HEK293T (cell line): ENCODE measurements at regions not wholly inside any gene's neighbourhood (a gene's known extent, or its start where the extent isn't known, plus 50 kb on each side); places are given as distances from the start of the nearest gene placed in this dataset.

Experiments
- CTCF ChIA-PET: fragments of 350-600 bp; formaldehyde crosslinking; extraction: SDS; loops from one replicate; lab custom pipeline; 2021; ENCODE audit warnings: antibody characterized with exemption, inconsistent platforms; lab: Yijun Ruan, JAX
- POLR2A ChIA-PET: fragments of 350-600 bp; formaldehyde crosslinking; extraction: SDS; loops from one replicate; lab custom pipeline; 2020; ENCODE audit warnings: antibody characterized with exemption, inconsistent platforms; lab: Yijun Ruan, JAX
- DNase-seq: peaks from one replicate; pipeline ENCODE4 v3.0.0; 2012; ENCODE audit warnings: mixed read lengths; ENCODE audit errors: extremely low spot score
- ARNT ChIP-seq: fragments of 450-650 bp; IDR thresholded peaks from 2 replicates; pipeline ENCODE4 v1.6.1; 2017; ENCODE audit warnings: mild to moderate bottlenecking
- BHLHE40 ChIP-seq: fragments of 450-650 bp; IDR thresholded peaks from 2 replicates; pipeline ENCODE4 v1.6.1; 2016; ENCODE audit warnings: mild to moderate bottlenecking, moderate library complexity, borderline replicate concordance
- CTBP1 ChIP-seq: fragments of 450-650 bp; IDR thresholded peaks from 2 replicates; pipeline ENCODE4 v1.6.1; 2016; ENCODE audit warnings: borderline replicate concordance
- ELF4 ChIP-seq: fragments of 450-650 bp; IDR thresholded peaks from 2 replicates; pipeline ENCODE4 v1.6.1; 2017; ENCODE audit warnings: antibody characterized with exemption
- FOXA1 ChIP-seq: fragments of 450-650 bp; IDR thresholded peaks from 2 replicates; pipeline ENCODE4 v1.6.1; 2016; ENCODE audit warnings: mild to moderate bottlenecking
- FOXK2 ChIP-seq: fragments of 450-650 bp; IDR thresholded peaks from 2 replicates; pipeline ENCODE4 v1.6.1; 2016; ENCODE audit warnings: mild to moderate bottlenecking
- FOXM1 ChIP-seq: fragments of 450-650 bp; IDR thresholded peaks from 2 replicates; pipeline ENCODE4 v1.6.1; 2017; ENCODE audit warnings: mild to moderate bottlenecking, borderline replicate concordance
- HDGF ChIP-seq: fragments of 450-650 bp; IDR thresholded peaks from 2 replicates; pipeline ENCODE4 v1.6.1; 2017; ENCODE audit warnings: antibody characterized with exemption, borderline replicate concordance
- L3MBTL2 ChIP-seq: fragments of 450-650 bp; conservative IDR thresholded peaks from 2 replicates; pipeline ENCODE4 v1.6.1; 2016; ENCODE audit warnings: mild to moderate bottlenecking
- LEF1 ChIP-seq: fragments of 450-650 bp; IDR thresholded peaks from 2 replicates; pipeline ENCODE4 v1.6.1; 2017; ENCODE audit warnings: mild to moderate bottlenecking, borderline replicate concordance
- NFRKB ChIP-seq: fragments of 450-650 bp; IDR thresholded peaks from 2 replicates; pipeline ENCODE4 v1.6.1; 2016; ENCODE audit warnings: mild to moderate bottlenecking, moderate library complexity
- SP1 ChIP-seq: fragments of 450-650 bp; IDR thresholded peaks from 2 replicates; pipeline ENCODE4 v1.6.1; 2017
- SUZ12 ChIP-seq: fragments of 450-650 bp; IDR thresholded peaks from 2 replicates; pipeline ENCODE4 v1.6.1; 2016; ENCODE audit warnings: mild to moderate bottlenecking
- TARDBP ChIP-seq: fragments of 450-650 bp; IDR thresholded peaks from 2 replicates; pipeline ENCODE4 v1.6.1; 2016
- ZNF384 ChIP-seq: fragments of 450-650 bp; IDR thresholded peaks from 2 replicates; pipeline ENCODE4 v1.6.1; 2016
- TF ChIP-seq, protein P1 (sequence below): fragments of 450-650 bp; IDR thresholded peaks from 2 replicates; pipeline ENCODE4 v1.6.1; 2016

DNA sequence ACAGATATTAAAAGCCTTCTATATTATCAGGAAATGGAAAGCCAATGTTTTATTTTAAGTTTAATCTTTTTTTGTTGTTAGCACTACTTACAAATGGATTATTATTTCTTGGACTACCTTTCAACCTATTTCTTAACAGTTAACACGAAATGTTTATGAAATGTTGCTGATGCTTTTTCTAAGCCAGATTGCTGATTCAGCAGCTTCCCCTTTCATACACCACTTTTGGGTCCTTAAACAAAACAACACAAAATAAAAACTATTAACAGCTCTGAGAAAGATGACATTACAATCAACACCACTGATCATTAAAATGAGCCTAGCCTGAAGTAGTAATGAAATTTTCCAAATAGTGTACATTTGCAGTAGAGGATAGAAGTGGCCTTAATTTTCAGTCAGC, 99.2 kb upstream of the VEPH1 start:
- POLR2A ChIA-PET, result no interaction called here
- TF ChIP-seq, protein P1, sequence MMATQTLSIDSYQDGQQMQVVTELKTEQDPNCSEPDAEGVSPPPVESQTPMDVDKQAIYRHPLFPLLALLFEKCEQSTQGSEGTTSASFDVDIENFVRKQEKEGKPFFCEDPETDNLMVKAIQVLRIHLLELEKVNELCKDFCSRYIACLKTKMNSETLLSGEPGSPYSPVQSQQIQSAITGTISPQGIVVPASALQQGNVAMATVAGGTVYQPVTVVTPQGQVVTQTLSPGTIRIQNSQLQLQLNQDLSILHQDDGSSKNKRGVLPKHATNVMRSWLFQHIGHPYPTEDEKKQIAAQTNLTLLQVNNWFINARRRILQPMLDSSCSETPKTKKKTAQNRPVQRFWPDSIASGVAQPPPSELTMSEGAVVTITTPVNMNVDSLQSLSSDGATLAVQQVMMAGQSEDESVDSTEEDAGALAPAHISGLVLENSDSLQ, result no peak
- no peak for TF ChIP-seq FOXK2
- no peak for TF ChIP-seq CTBP1
- TF ChIP-seq ARNT, result no peak
- TF ChIP-seq LEF1, result no peak
- TF ChIP-seq BHLHE40, result no peak
- DNase-seq, result no peak
- CTCF ChIA-PET, result no interaction called here

DNA sequence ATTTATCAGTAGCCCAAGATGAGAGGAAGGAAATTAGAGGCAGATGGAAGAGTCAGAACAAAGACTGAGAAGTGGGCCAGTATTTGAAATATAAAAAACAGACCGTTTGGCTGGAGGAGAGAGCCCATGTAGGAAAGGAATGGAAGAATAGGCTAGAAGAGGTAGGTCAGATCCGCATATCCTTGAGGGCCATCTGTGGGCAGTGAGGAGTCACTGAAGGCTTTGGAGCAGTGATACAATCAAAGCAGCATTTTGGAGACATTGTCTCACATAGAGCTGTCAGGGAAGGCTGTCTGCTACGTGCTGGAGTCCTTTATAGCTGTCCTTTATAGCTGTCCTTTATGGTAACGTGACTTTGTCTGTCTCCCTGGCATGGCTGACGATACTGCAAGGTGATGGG, 92.0 kb upstream of the VEPH1 start:
- ChIA-PET POLR2A (no interaction called here), CTCF (no interaction called here)
- TF ChIP-seq LEF1 (no peak), FOXA1 (no peak), SP1 (no peak), FOXM1 (no peak), ZNF384 (no peak)
- TF ChIP-seq, protein P1, result no peak
- DNase-seq, result no peak

DNA sequence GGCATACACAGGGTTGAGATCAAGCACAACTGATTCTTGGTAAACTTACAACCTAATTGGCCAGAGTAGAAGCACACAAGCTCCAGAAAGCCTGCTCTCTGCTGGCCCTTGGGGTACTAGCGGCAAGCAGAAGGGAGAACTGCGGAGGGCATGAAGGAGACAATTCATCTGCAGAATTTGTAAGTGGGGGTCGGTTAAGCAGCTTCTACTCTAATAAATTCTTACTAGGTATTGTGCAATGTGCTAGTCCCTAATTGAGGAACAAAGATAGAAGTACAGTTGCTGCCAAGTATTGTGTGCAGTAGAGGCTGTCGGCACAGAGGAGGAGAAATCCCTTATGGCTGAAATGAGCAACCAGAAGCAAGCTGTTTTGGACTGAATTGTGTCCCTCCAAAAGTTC, 91.2 kb upstream of the VEPH1 start:
- ChIA-PET POLR2A (no interaction called here), CTCF (interaction anchor here (0.6 to 1.0 kb wide), 2 partner anchors 12 kb away, joined by 3 read pairs; no protein-coding TSS in a partner anchor)
- TF ChIP-seq TARDBP, result no peak
- TF ChIP-seq FOXM1, result no peak
- no peak for TF ChIP-seq BHLHE40
- TF ChIP-seq NFRKB, result no peak
- no peak for TF ChIP-seq CTBP1
- TF ChIP-seq LEF1, result no peak
- TF ChIP-seq HDGF, result no peak
- no peak for TF ChIP-seq FOXA1
- no peak for TF ChIP-seq SP1
- no peak for TF ChIP-seq L3MBTL2
- no peak for TF ChIP-seq FOXK2
- no peak for TF ChIP-seq ZNF384
- TF ChIP-seq SUZ12, result no peak
- TF ChIP-seq ARNT, result no peak
- no peak for TF ChIP-seq ELF4
- TF ChIP-seq, protein P1, result no peak
- DNase-seq, result no peak

DNA sequence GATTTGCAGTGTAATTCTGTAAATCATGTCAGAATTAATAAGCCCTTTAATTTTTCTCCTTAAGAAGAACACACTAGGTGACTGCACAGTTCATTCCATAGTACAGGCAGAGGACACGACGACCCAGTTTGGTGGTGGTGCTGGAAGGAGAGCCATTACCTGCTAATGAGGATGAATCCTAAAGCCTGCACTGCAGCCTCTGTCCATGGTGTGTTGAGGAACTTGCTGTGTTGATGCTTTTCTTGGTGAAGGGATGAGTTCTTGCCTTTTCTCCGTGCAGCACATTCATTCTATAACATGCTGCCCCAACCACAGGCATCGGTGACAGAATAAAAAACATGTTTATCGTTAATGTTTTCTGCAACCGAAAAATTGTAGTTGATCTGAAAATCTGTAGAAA, 89.6 kb upstream of the VEPH1 start:
- no peak for TF ChIP-seq BHLHE40
- no peak for TF ChIP-seq LEF1
- no peak for TF ChIP-seq CTBP1
- TF ChIP-seq ELF4, result no peak
- no peak for TF ChIP-seq FOXA1
- TF ChIP-seq SUZ12, result no peak
- no peak for TF ChIP-seq SP1
- no peak for TF ChIP-seq L3MBTL2
- no peak for TF ChIP-seq FOXK2
- no peak for TF ChIP-seq FOXM1
- TF ChIP-seq, protein P1, result no peak
- ChIA-PET POLR2A (no interaction called here), CTCF (no interaction called here)
- no peak for DNase-seq

DNA sequence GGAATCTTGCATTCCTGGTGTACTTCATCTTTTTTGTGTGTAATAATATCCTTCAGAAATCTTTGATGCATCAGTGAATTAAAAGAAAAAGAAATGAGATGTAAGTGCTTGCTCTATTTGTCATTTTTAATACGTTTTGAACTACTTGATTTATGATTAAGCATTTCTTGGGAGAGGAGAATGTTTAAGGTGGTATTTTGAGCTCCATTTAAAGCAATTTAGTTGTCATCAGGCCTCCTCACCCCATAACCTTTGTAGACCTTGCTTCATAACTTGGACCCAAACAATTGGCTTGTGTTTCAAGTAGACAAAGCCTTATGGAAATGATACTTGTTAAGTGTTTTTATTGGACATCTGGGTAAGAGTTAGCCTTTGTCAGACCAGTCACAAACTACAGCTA, 87.1 kb upstream of the VEPH1 start:
- no peak for DNase-seq
- CTCF ChIA-PET, result no interaction called here
- POLR2A ChIA-PET, result no interaction called here
- TF ChIP-seq SP1, result no peak
- no peak for TF ChIP-seq ARNT
- no peak for TF ChIP-seq NFRKB
- TF ChIP-seq, protein P1, result peak; percentile 22

DNA sequence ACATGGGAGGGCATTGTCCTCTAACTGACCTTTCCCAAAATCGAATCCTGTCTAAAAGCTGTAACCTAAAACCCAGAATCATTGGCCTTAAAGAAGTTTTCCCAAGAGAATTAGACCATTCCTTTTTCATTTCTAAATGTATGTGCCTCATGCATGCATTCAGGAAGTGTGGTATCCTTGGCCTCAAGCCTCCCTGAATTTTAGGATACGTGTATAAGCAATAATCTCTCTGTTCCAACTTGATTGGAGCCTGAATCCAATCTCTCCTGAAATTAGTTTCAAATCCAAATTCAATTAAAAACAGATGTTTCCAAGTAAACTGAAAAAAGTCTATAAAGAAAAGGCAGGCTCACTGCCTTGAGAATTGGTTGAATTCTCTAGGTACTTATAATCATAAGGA, 86.0 kb upstream of the VEPH1 start:
- DNase-seq, result no peak
- POLR2A ChIA-PET, result no interaction called here
- CTCF ChIA-PET, result no interaction called here
- TF ChIP-seq LEF1 (no peak), ELF4 (no peak), BHLHE40 (no peak), L3MBTL2 (no peak; the same call in 1 of the 2 replicates), FOXM1 (no peak), HDGF (no peak), NFRKB (no peak), ZNF384 (no peak)
- TF ChIP-seq, protein P1, result no peak
